Umbilical cord (tissue), 1 donor: ENCODE measurements at regions not wholly inside any gene's neighbourhood (a gene's known extent, or its start where the extent isn't known, plus 50 kb on each side); places are given as distances from the start of the nearest gene placed in this dataset.

ENCODE experiments used
- DNase-seq: peaks from one replicate; pipeline ENCODE4 v3.0.0-alpha.2; 2015; ENCODE audit warnings: low spot score

- no peak for DNase-seq
Observed at GRCh38 chr3:83890763-83891135, 1068.0 kb upstream of the CADM2 start.

- no peak for DNase-seq
Observed at GRCh38 chr3:83894223-83894622, 1064.6 kb upstream of the CADM2 start.

GRCh38 chr3:83895892-83896291 lies 1062.9 kb upstream of the CADM2 start:
- no peak for DNase-seq

GRCh38 chr3:83902787-83903533 lies 1055.8 kb upstream of the CADM2 start:
- DNase-seq = no peak

GRCh38 chr3:83913381-83913780 lies 1045.4 kb upstream of the CADM2 start:
- no peak for DNase-seq

GRCh38 chr3:83926291-83926690 lies 1032.5 kb upstream of the CADM2 start:
- no peak for DNase-seq

- no peak for DNase-seq
Observed at GRCh38 chr3:83928391-83928790, 1030.4 kb upstream of the CADM2 start.

- no peak for DNase-seq
Observed at GRCh38 chr3:83928903-83929302, 1029.9 kb upstream of the CADM2 start.

GRCh38 chr3:83934192-83935021 lies 1024.4 kb upstream of the CADM2 start:
- peak; percentile 39 for DNase-seq

GRCh38 chr3:83938491-83938890 lies 1020.3 kb upstream of the CADM2 start:
- no peak for DNase-seq

- no peak for DNase-seq
Observed at GRCh38 chr3:83941990-83942745, 1016.6 kb upstream of the CADM2 start.

GRCh38 chr3:83946049-83946448 lies 1012.7 kb upstream of the CADM2 start:
- no peak for DNase-seq

- peak; percentile 13 for DNase-seq
Observed at GRCh38 chr3:83946554-83946953, 1012.2 kb upstream of the CADM2 start.

GRCh38 chr3:83948771-83949170 lies 1010.0 kb upstream of the CADM2 start:
- DNase-seq = no peak

GRCh38 chr3:83953417-83954089 lies 1005.2 kb upstream of the CADM2 start:
- DNase-seq = no peak

- no peak for DNase-seq
Observed at GRCh38 chr3:83956431-83956830, 1002.4 kb upstream of the CADM2 start.

GRCh38 chr3:83968356-83968755 lies 990.4 kb upstream of the CADM2 start:
- DNase-seq = no peak

- no peak for DNase-seq
Observed at GRCh38 chr3:83971666-83972065, 987.1 kb upstream of the CADM2 start.

- no peak for DNase-seq
Observed at GRCh38 chr3:84008623-84009022, 950.2 kb upstream of the CADM2 start.

- no peak for DNase-seq
Observed at GRCh38 chr3:84023842-84024241, 934.9 kb upstream of the CADM2 start.

GRCh38 chr3:84039099-84039498 lies 919.7 kb upstream of the CADM2 start:
- no peak for DNase-seq
